Sigmoid colon (tissue), 6 donors: ENCODE measurements at regions not wholly inside any gene's neighbourhood (a gene's known extent, or its start where the extent isn't known, plus 50 kb on each side); places are given as distances from the start of the nearest gene placed in this dataset.

ENCODE experiments used
- DNase-seq: peaks from one replicate; pipeline ENCODE4 v3.0.0-alpha.2; 2019
- H3K27ac ChIP-seq, 4 donors: fragments of 200-600 bp; sonication (generic); one replicate each; pipeline ENCODE4 v1.5.1; 2016 to 2019; ENCODE audit warnings: mild to moderate bottlenecking in 1 of 4
- H3K27me3 ChIP-seq, 3 donors: fragments of 200-600 bp; sonication (generic); one replicate each; pipeline ENCODE4 v1.5.1; 2019; ENCODE audit warnings: mild to moderate bottlenecking in 1 of 3
- H3K36me3 ChIP-seq, 4 donors: fragments of 200-600 bp; sonication (generic); one replicate each; pipeline ENCODE4 v1.5.1; 2016 to 2019
- H3K4me1 ChIP-seq, 4 donors: fragments of 200-600 bp; sonication (generic); one replicate each; pipeline ENCODE4 v1.5.1; 2017 to 2019
- H3K4me3 ChIP-seq, 4 donors: fragments of 200-600 bp; sonication (generic); one replicate each; pipeline ENCODE4 v1.5.1; 2017 to 2019; ENCODE audit warnings: mild to moderate bottlenecking in 2 of 4, moderate library complexity in 1 of 4
- H3K9me3 ChIP-seq, 4 donors: fragments of 200-600 bp in 3 of 4; sonication (generic) in 3 of 4; one replicate each; pipeline versions ENCODE4 v1.5.1 to v1.6.1; 2013 to 2019
- CTCF ChIP-seq, 4 experiments: fragments of 450-650 bp in 3 of 4; fragments of 200-600 bp in 1 of 4; IDR thresholded peaks; one replicate each; pipeline ENCODE4 v1.5.1; 2016 to 2019; ENCODE audit warnings: antibody characterized with exemption in 4 of 4, mild to moderate bottlenecking in 3 of 4, moderate library complexity in 2 of 4
- EP300 ChIP-seq, 4 donors: sonication (generic); formaldehyde crosslinking; IDR thresholded peaks; one replicate each; pipeline ENCODE4 v1.6.1; 2017; ENCODE audit warnings: antibody characterized with exemption in 4 of 4
- POLR2A ChIP-seq, 2 donors: fragments of 450-650 bp; IDR thresholded peaks; one replicate each; pipeline ENCODE4 v1.6.1; 2016; ENCODE audit warnings: antibody characterized with exemption in 2 of 2, mild to moderate bottlenecking in 2 of 2, moderate library complexity in 2 of 2
- POLR2AphosphoS5 ChIP-seq, 4 donors: sonication (generic); formaldehyde crosslinking; IDR thresholded peaks; one replicate each; pipeline ENCODE4 v1.6.1; 2017; ENCODE audit warnings: antibody characterized with exemption in 4 of 4
- WGBS, 2 donors: extraction: QIAGEN DNeasy Blood & Tissue Kit; methylation state at CpG; one replicate each; pipeline ENCODE4 v1.1.7; 2013; 5-methylcytosine and 5-hydroxymethylcytosine counted together
- intact Hi-C: fragments of 100-400 bp; cut with DNase I; formaldehyde crosslinking; loops from one replicate; pipeline ENCODE4 v1.15.1; 2023
- donor health status: healthy with polysubstance abuse.
- donor health status: healthy.

- H3K9me3 ChIP-seq, result no peaks in the 10 kb centered on the region
- H3K4me3 ChIP-seq, result no peak overlapping the region
- intact Hi-C loops, result no loop called here
- no peaks in the 10 kb centered on the region for H3K4me1 ChIP-seq
- H3K27me3 ChIP-seq, result no peaks in the 10 kb centered on the region
- 66 to 81% methylated on average over 6 of the region's 6 CpGs for WGBS, 2 donors
- DNase-seq, result no peak
- TF ChIP-seq EP300 (IDR thresholded peaks at IDR 0.05), result no peak
- TF ChIP-seq CTCF (IDR thresholded peaks at IDR 0.05), result no peak
- TF ChIP-seq POLR2A (IDR thresholded peaks at IDR 0.05), result no peak
- TF ChIP-seq POLR2AphosphoS5 (IDR thresholded peaks at IDR 0.05), result no peak
- no peak overlapping the region for H3K27ac ChIP-seq
- H3K36me3 ChIP-seq, result no peaks in the 10 kb centered on the region
Measured at GRCh38 chr10:118141471-118141870, 94.7 kb upstream of the RAB11FIP2 start.

DNA sequence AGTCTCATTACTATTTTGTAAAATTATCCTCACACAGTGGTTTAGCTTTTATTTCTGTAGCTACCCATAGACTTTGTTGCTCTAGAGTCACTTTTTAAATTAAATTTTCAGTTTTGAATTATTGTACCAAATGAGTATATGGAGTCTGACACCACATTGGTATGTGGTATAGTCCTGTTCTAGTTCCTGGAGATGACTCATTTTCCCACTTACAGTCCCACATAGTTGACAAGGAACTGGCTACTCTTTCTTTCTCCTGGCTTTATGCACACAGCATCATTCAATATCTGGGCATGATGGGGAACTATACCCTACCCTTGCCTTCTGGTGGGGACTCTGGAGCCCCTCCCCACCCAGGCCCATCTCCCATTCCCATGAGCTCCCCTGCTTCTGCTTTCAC lies 92.6 kb upstream of the RAB11FIP2 start:
- Histone ChIP-seq H3K27ac (no peak overlapping the region), H3K4me1 (no peaks in the 10 kb centered on the region), H3K4me3 (no peak overlapping the region), H3K27me3 (no peaks in the 10 kb centered on the region), H3K9me3 (no peaks in the 10 kb centered on the region), H3K36me3 (no peaks in the 10 kb centered on the region)
- no peak for DNase-seq
- intact Hi-C loops, result no loop called here
- TF ChIP-seq EP300 (IDR thresholded peaks at IDR 0.05) (no peak), POLR2AphosphoS5 (IDR thresholded peaks at IDR 0.05) (no peak), CTCF (IDR thresholded peaks at IDR 0.05) (no peak)

DNA sequence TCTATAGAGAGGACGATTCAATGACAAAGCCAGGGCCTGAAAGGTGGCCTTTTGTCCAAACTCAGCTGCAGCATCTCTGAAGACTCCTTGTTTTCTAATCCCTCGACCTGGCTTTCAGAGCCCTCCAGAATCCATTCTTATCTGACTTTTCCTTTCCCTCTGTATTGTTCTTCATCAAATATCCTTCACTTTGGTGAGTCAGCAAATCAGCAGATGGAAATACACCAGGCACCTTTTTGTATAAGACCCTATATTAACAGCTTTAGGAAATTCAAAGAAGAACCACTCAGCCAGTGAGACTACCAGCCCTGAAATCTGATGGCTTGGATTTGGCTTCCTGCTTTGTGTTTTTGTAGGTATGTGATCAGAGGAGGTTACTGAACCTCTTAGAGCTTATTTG lies 81.9 kb upstream of the RAB11FIP2 start:
- H3K9me3 ChIP-seq, result no peaks in the 10 kb centered on the region
- DNase-seq, result no peak
- H3K4me3 ChIP-seq, result no peak overlapping the region
- TF ChIP-seq EP300 (IDR thresholded peaks at IDR 0.05) (no peak), POLR2AphosphoS5 (IDR thresholded peaks at IDR 0.05) (no peak), POLR2A (IDR thresholded peaks at IDR 0.05) (no peak), CTCF (IDR thresholded peaks at IDR 0.05) (no peak)
- no peak overlapping the region for H3K27ac ChIP-seq
- 80 to 83% methylated on average over 2 of the region's 2 CpGs for WGBS, 2 donors
- no peaks in the 10 kb centered on the region for H3K27me3 ChIP-seq
- no peaks in the 10 kb centered on the region for H3K36me3 ChIP-seq
- no peaks in the 10 kb centered on the region for H3K4me1 ChIP-seq
- intact Hi-C loops, result no loop called here

GRCh38 chr10:118118716-118119115 lies 72.0 kb upstream of the RAB11FIP2 start:
- no peaks in the 10 kb centered on the region for H3K27me3 ChIP-seq
- no peak for DNase-seq
- TF ChIP-seq CTCF (IDR thresholded peaks at IDR 0.05) (no peak), EP300 (IDR thresholded peaks at IDR 0.05) (no peak), POLR2A (IDR thresholded peaks at IDR 0.05) (no peak), POLR2AphosphoS5 (IDR thresholded peaks at IDR 0.05) (no peak)
- H3K4me3 ChIP-seq, result no peak overlapping the region
- no peak overlapping the region for H3K27ac ChIP-seq
- H3K36me3 ChIP-seq, result no peaks in the 10 kb centered on the region
- H3K4me1 ChIP-seq, result peaks cover 0 to 25% (median 20%) of the 10 kb centered on the region in 4 donors
- intact Hi-C loops, result no loop called here
- H3K9me3 ChIP-seq, result no peaks in the 10 kb centered on the region

DNA sequence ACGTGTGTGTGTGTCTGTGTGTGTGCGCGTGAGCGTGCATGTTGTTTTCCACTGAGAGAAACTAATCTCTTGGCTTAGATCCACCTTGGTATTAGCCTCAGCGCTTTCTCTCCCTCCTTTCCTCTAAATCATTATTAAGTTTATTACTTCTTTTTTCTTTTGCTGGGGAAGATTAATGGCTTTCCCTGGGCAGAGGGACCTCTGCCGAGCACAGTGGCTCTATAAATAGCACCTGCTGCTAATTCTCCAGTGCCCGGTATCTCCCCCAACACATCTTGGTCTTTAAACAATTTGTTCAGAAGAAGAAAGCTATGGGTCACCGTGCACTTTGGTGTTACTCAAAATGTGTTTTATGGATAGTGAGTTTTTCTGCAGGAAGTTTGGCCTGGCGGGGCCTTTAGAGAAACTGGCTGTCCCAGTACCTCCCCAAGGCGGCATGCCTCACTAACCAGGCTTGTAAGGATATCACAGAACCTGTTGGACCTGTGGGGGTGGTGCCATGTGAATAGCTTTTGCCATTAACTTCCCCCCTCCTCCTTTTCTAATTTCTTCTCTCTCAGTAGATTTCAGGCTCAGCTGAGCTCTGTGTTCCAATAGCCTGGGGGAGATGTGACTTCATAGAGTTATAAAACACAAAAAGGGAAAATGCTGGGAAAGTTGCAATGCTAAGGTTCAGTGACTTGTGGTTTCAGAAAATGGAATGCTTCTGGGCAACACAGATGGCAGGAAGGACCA lies 70.1 kb upstream of the RAB11FIP2 start:
- H3K27ac ChIP-seq, result peak overlapping the region; percentile 48 to 67 (median 57)
- no peak for DNase-seq
- intact Hi-C loops, result no loop called here
- peaks cover 0 to 25% (median 20%) of the 10 kb centered on the region in 4 donors for H3K4me1 ChIP-seq
- no peaks in the 10 kb centered on the region for H3K36me3 ChIP-seq
- TF ChIP-seq POLR2AphosphoS5 (IDR thresholded peaks at IDR 0.05) (peak in 3 of 4 donors; percentile 20 to 31 (median 27)), EP300 (IDR thresholded peaks at IDR 0.05) (no peak)
- no peaks in the 10 kb centered on the region for H3K27me3 ChIP-seq
- H3K9me3 ChIP-seq, result no peaks in the 10 kb centered on the region
- peak overlapping the region in 2 of 4 donors; percentile 1 to 23 for H3K4me3 ChIP-seq
- WGBS, 2 donors, result 63 to 83% methylated on average over 10 of the region's 10 CpGs
